ENCODE measurements at regions not wholly inside any gene's neighbourhood (a gene's known extent, or its start where the extent isn't known, plus 50 kb on each side); places are given as distances from the start of the nearest gene placed in this dataset.

DNA sequence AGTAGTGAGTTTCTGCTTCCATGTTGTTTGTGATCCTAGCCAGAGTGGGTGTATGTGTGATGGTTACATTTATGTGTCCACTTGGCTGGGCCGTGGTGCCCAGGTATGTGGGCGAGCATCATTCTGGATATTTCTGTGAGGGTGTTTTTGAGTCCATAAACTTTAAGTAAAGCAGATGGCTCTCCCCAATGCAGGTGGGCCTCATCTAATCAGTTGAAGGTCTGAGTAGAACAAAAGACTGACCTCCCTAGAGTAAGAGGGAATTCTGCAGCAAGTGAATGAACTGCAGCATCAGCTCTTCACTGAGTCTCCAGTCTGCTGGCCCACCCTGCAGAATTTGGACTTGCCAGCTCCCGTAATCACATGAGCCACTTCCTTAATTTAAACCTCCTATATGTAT, 571.9 kb downstream of the ACTR3B start:
- Histone ChIP-seq H3K4me3 (ENCODE audit: insufficient read depth, low read depth, low read length) (no peak overlapping the region), H3K9me3 (ENCODE audit: insufficient read depth, low read depth, low read length) (peaks cover 6% of the 10 kb centered on the region), H3K27ac (ENCODE audit: low read depth, low read length) (no peak overlapping the region), H3K4me2 (ENCODE audit: low read length) (no peak overlapping the region), H3K4me1 (ENCODE audit: insufficient read depth, low read length) (no peaks in the 10 kb centered on the region), H4K20me1 (ENCODE audit: insufficient read depth, low read length) (no peaks in the 10 kb centered on the region), H2AFZ (ENCODE audit: low read depth, low read length) (no peak overlapping the region), H3K79me2 (ENCODE audit: insufficient read depth, low read length) (no peaks in the 10 kb centered on the region), H3K27me3 (ENCODE audit: insufficient read depth, low read length) (no peaks in the 10 kb centered on the region), H3K36me3 (ENCODE audit: insufficient read depth, low read length) (no peaks in the 10 kb centered on the region), H3K9ac (ENCODE audit: low read length) (no peak overlapping the region)
- H3K27me3 Mint-ChIP-seq (ENCODE audit: low read depth, unreplicated experiment), result no peaks in the 10 kb centered on the region
- H3K4me3 Mint-ChIP-seq (ENCODE audit: unreplicated experiment), result no peak overlapping the region
- TF ChIP-seq EZH2 (IDR thresholded peaks at IDR 0.05; ENCODE audit: insufficient read depth, low read length), result no peak
- TF ChIP-seq, protein P1, sequence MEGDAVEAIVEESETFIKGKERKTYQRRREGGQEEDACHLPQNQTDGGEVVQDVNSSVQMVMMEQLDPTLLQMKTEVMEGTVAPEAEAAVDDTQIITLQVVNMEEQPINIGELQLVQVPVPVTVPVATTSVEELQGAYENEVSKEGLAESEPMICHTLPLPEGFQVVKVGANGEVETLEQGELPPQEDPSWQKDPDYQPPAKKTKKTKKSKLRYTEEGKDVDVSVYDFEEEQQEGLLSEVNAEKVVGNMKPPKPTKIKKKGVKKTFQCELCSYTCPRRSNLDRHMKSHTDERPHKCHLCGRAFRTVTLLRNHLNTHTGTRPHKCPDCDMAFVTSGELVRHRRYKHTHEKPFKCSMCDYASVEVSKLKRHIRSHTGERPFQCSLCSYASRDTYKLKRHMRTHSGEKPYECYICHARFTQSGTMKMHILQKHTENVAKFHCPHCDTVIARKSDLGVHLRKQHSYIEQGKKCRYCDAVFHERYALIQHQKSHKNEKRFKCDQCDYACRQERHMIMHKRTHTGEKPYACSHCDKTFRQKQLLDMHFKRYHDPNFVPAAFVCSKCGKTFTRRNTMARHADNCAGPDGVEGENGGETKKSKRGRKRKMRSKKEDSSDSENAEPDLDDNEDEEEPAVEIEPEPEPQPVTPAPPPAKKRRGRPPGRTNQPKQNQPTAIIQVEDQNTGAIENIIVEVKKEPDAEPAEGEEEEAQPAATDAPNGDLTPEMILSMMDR (IDR thresholded peaks at IDR 0.05; ENCODE audit: insufficient read depth, low read depth, low read length), result no peak
- FAIRE-seq, result no peak
- H3K27ac Mint-ChIP-seq (ENCODE audit: unreplicated experiment), result no peak overlapping the region
- H3K9me3 Mint-ChIP-seq (ENCODE audit: unreplicated experiment), result peaks cover 14% of the 10 kb centered on the region
- H3K4me1 Mint-ChIP-seq (ENCODE audit: low read depth, unreplicated experiment), result no peaks in the 10 kb centered on the region
- DNase-seq (ENCODE audit: low read depth), result no peak
- H3K36me3 Mint-ChIP-seq (ENCODE audit: low read depth, unreplicated experiment), result no peaks in the 10 kb centered on the region

DNA sequence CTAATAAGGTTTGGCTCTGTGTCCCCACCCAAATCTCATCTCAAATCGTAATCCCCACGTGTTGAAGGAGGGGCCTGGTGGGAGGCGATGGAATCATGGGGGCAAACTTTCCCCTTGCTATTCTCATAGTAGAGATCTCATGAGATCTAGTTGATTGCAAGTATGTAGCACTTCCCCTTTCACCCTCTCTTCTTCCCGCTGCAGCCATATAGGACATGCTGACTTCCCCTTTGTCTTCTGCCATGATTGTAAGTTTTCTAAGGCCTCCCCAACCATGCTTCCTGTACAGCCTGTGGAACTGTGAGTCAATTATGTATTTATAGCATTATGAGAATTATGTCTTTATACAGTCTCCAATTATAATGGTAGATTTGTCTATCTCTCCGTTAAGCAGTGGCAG, 594.5 kb downstream of the ACTR3B start:
- Mint-ChIP-seq H3K4me1 (ENCODE audit: low read depth, unreplicated experiment) (no peaks in the 10 kb centered on the region), H3K36me3 (ENCODE audit: low read depth, unreplicated experiment) (no peaks in the 10 kb centered on the region), H3K4me3 (ENCODE audit: unreplicated experiment) (no peak overlapping the region), H3K27ac (ENCODE audit: unreplicated experiment) (no peak overlapping the region), H3K27me3 (ENCODE audit: low read depth, unreplicated experiment) (no peaks in the 10 kb centered on the region), H3K9me3 (ENCODE audit: unreplicated experiment) (peaks cover 2% of the 10 kb centered on the region)
- no peak overlapping the region for H3K4me2 ChIP-seq (ENCODE audit: low read length)
- H3K27me3 ChIP-seq (ENCODE audit: insufficient read depth, low read length), result no peaks in the 10 kb centered on the region
- H3K4me1 ChIP-seq (ENCODE audit: insufficient read depth, low read length), result no peaks in the 10 kb centered on the region
- H3K36me3 ChIP-seq (ENCODE audit: insufficient read depth, low read length), result no peaks in the 10 kb centered on the region
- no peak overlapping the region for H3K27ac ChIP-seq (ENCODE audit: low read depth, low read length)
- H3K9ac ChIP-seq (ENCODE audit: low read length), result no peak overlapping the region
- TF ChIP-seq, protein P1 (IDR thresholded peaks at IDR 0.05; ENCODE audit: insufficient read depth, low read depth, low read length), result no peak
- TF ChIP-seq EZH2 (IDR thresholded peaks at IDR 0.05; ENCODE audit: insufficient read depth, low read length), result no peak
- no peaks in the 10 kb centered on the region for H4K20me1 ChIP-seq (ENCODE audit: insufficient read depth, low read length)
- no peaks in the 10 kb centered on the region for H3K9me3 ChIP-seq (ENCODE audit: insufficient read depth, low read depth, low read length)
- DNase-seq (ENCODE audit: low read depth) (no peak), FAIRE-seq (no peak)
- H3K4me3 ChIP-seq (ENCODE audit: insufficient read depth, low read depth, low read length), result no peak overlapping the region
- H2AFZ ChIP-seq (ENCODE audit: low read depth, low read length), result no peak overlapping the region
- no peaks in the 10 kb centered on the region for H3K79me2 ChIP-seq (ENCODE audit: insufficient read depth, low read length)

DNA sequence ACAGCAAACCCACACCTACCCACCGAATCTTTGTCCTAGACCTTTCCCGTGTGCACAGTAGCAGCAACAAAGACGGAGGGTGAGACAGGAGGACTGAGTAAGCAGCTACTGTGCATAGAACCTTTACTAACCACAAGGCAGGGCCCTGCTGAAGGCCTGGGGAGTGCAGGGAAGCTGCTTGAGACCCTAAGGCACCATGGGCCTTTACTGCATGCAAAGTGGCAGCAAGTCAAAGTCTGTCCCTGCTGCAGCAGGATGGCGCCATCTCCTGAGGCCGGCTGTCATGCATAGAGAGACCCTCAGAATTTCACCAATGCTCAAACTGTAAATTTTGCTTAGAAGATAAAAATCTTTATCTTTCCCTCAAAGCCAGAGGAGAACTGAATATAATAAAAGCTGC, 610.5 kb downstream of the ACTR3B start:
- no peak overlapping the region for H3K4me3 Mint-ChIP-seq (ENCODE audit: unreplicated experiment)
- no peaks in the 10 kb centered on the region for H3K4me1 Mint-ChIP-seq (ENCODE audit: low read depth, unreplicated experiment)
- no peaks in the 10 kb centered on the region for H4K20me1 ChIP-seq (ENCODE audit: insufficient read depth, low read length)
- no peak overlapping the region for H3K27ac Mint-ChIP-seq (ENCODE audit: unreplicated experiment)
- no peaks in the 10 kb centered on the region for H3K4me1 ChIP-seq (ENCODE audit: insufficient read depth, low read length)
- no peaks in the 10 kb centered on the region for H3K27me3 Mint-ChIP-seq (ENCODE audit: low read depth, unreplicated experiment)
- no peak overlapping the region for H3K9ac ChIP-seq (ENCODE audit: low read length)
- FAIRE-seq, result no peak
- H3K36me3 Mint-ChIP-seq (ENCODE audit: low read depth, unreplicated experiment), result no peaks in the 10 kb centered on the region
- no peak overlapping the region for H3K27ac ChIP-seq (ENCODE audit: low read depth, low read length)
- H2AFZ ChIP-seq (ENCODE audit: low read depth, low read length), result no peak overlapping the region
- H3K9me3 ChIP-seq (ENCODE audit: insufficient read depth, low read depth, low read length), result peaks cover 5% of the 10 kb centered on the region
- peaks cover 7% of the 10 kb centered on the region for H3K9me3 Mint-ChIP-seq (ENCODE audit: unreplicated experiment)
- H3K79me2 ChIP-seq (ENCODE audit: insufficient read depth, low read length), result no peaks in the 10 kb centered on the region
- no peak for TF ChIP-seq EZH2 (IDR thresholded peaks at IDR 0.05; ENCODE audit: insufficient read depth, low read length)
- TF ChIP-seq, protein P1 (IDR thresholded peaks at IDR 0.05; ENCODE audit: insufficient read depth, low read depth, low read length), result no peak
- H3K4me3 ChIP-seq (ENCODE audit: insufficient read depth, low read depth, low read length), result no peak overlapping the region
- no peaks in the 10 kb centered on the region for H3K27me3 ChIP-seq (ENCODE audit: insufficient read depth, low read length)
- no peak for DNase-seq (ENCODE audit: low read depth)
- no peaks in the 10 kb centered on the region for H3K36me3 ChIP-seq (ENCODE audit: insufficient read depth, low read length)
- H3K4me2 ChIP-seq (ENCODE audit: low read length), result no peak overlapping the region
